ENCODE measurements at regions not wholly inside any gene's neighbourhood (a gene's known extent, or its start where the extent isn't known, plus 50 kb on each side); places are given as distances from the start of the nearest gene placed in this dataset.

GRCh38 chr18:75134611-75134975 lies 74.3 kb downstream of the PTGR3 start:
- TF ChIP-seq CTCF (IDR thresholded peaks at IDR 0.05) (no peak), EP300 (IDR thresholded peaks at IDR 0.05) (no peak)
